Effector memory CD4-positive, alpha-beta T cell (primary cell): ENCODE measurements at regions not wholly inside any gene's neighbourhood (a gene's known extent, or its start where the extent isn't known, plus 50 kb on each side); places are given as distances from the start of the nearest gene placed in this dataset.

Experiments used
- DNase-seq, 3 donors: peaks; one replicate each; pipeline ENCODE4 v3.0.0-alpha.2; 2020
- H3K27ac ChIP-seq: 2 replicates; pipeline ENCODE4 v1.7.0; 2013; ENCODE audit warnings: mild to moderate bottlenecking, low read length, moderate library complexity; ENCODE audit not compliant: insufficient read depth, poor library complexity, severe bottlenecking
- H3K27me3 ChIP-seq: replicated peaks from 2 replicates; pipeline ENCODE4 v1.7.0; 2013; ENCODE audit warnings: mild to moderate bottlenecking, low read length; ENCODE audit not compliant: insufficient read depth, control insufficient read depth, poor library complexity, severe bottlenecking
- H3K36me3 ChIP-seq: 2 replicates; pipeline ENCODE4 v1.7.0; 2013; ENCODE audit warnings: mild to moderate bottlenecking, low read length, moderate library complexity; ENCODE audit not compliant: control insufficient read depth, insufficient read depth
- H3K4me1 ChIP-seq: 2 replicates; pipeline ENCODE4 v1.7.0; 2013; ENCODE audit warnings: low read length, mild to moderate bottlenecking; ENCODE audit not compliant: control insufficient read depth, insufficient read depth, poor library complexity, severe bottlenecking
- H3K4me3 ChIP-seq: 2 replicates; pipeline ENCODE4 v1.7.0; 2013; ENCODE audit warnings: low read length, low read depth, mild to moderate bottlenecking; ENCODE audit not compliant: insufficient read depth, poor library complexity, severe bottlenecking
- H3K9me3 ChIP-seq: 2 replicates; pipeline ENCODE4 v1.7.0; 2013; ENCODE audit warnings: mild to moderate bottlenecking, low read length, moderate library complexity; ENCODE audit not compliant: control insufficient read depth

GRCh38 chr12:19002216-19002615 is 127.3 kb upstream of the PLEKHA5 start:
- no peak for DNase-seq
- no peaks in the 10 kb centered on the region for H3K4me1 ChIP-seq
- no peak overlapping the region for H3K4me3 ChIP-seq
- H3K27ac ChIP-seq: no peak overlapping the region
- no peaks in the 10 kb centered on the region for H3K36me3 ChIP-seq
- H3K9me3 ChIP-seq: no peaks in the 10 kb centered on the region
- H3K27me3 ChIP-seq: no peaks in the 10 kb centered on the region

DNA sequence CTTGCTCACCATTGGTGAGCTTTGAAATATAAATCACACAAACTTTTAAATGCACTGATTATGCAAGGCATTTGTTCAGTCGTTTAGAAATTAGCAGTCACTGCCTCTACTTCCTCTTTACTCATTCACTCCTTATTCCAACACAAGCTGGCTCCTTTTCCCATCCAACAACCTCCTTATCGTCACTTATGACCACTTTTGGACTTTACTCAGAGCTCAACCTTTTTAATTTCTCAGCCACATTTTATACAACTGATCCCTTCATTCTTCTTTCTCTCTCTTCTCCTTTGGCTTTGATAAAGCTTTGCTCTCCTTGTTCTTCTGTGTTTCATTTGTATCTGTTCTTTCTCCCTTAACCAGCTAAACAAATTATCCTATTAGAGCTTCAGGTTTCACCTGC is 126.4 kb upstream of the PLEKHA5 start:
- H3K4me1 ChIP-seq: no peaks in the 10 kb centered on the region
- H3K36me3 ChIP-seq: no peaks in the 10 kb centered on the region
- DNase-seq: no peak
- no peaks in the 10 kb centered on the region for H3K9me3 ChIP-seq
- no peak overlapping the region for H3K27ac ChIP-seq
- no peaks in the 10 kb centered on the region for H3K27me3 ChIP-seq
- no peak overlapping the region for H3K4me3 ChIP-seq

DNA sequence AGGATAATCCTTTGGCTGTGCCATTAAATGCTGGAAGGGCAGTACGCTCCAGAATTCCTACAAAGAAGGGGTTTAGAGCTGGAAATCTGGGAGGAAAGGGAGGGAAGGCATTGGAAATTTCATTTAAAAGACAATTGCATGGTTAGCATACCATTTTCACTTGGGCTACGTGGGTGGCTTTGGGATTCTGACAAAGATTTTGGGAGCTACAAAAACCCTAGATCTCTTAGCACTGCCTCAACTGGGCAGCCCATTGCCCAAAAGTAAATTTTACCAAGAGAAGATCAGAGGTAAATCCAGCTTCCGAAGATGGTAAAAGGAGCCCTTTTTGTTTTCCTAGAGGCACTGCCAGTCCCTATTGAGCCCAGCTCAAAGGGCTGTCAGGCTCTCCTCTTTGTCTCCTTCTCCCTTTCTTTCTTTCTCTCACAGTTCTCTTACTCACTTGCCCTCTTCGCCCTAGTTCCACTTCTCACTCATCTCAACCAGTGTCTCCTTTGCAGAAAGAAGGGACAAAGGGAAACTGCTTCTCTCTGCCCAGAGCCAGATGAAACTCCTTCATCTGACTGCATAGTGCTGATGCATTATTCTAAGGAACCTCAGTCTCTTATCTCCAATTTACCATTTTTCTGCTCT is 125.4 kb upstream of the PLEKHA5 start:
- Histone ChIP-seq H3K9me3 (no peaks in the 10 kb centered on the region), H3K27me3 (no peaks in the 10 kb centered on the region), H3K27ac (no peak overlapping the region), H3K4me3 (no peak overlapping the region), H3K36me3 (no peaks in the 10 kb centered on the region), H3K4me1 (no peaks in the 10 kb centered on the region)
- DNase-seq: no peak

DNA sequence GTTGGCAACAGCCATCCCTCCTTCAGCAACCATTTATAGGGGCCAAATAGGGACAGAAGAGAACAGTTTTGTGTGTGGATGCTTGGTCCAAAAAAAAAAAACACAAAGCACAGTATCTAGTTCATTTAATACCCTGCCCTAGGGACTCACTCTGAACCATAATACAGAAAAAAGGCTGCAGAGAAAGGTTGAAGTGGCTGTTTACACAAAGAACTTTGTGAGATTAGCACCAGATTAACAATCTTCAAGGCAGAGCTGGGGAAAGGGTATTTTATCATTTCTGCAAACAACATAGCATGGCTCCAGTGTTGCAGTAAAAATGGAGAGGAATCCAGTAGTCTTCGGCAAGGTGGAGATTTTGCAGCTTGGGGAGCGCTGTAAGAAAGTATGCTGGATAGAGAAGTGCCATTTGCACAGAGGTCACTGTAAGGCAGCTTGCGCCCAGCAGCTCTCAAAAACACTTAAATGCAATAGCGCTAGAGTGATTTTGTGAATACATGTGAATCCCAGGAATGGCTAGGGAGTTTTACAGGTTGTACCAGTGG is 124.2 kb upstream of the PLEKHA5 start:
- Histone ChIP-seq H3K27me3 (no peaks in the 10 kb centered on the region), H3K4me3 (no peak overlapping the region), H3K4me1 (no peaks in the 10 kb centered on the region), H3K9me3 (no peaks in the 10 kb centered on the region), H3K36me3 (no peaks in the 10 kb centered on the region), H3K27ac (no peak overlapping the region)
- DNase-seq: no peak

- Histone ChIP-seq H3K36me3 (no peaks in the 10 kb centered on the region), H3K27me3 (no peaks in the 10 kb centered on the region), H3K4me3 (no peak overlapping the region), H3K9me3 (no peaks in the 10 kb centered on the region), H3K4me1 (no peaks in the 10 kb centered on the region), H3K27ac (no peak overlapping the region)
- no peak for DNase-seq
Measured at GRCh38 chr12:19006626-19007137, 122.9 kb upstream of the PLEKHA5 start.

GRCh38 chr12:19008102-19008501 is 121.4 kb upstream of the PLEKHA5 start:
- no peaks in the 10 kb centered on the region for H3K4me1 ChIP-seq
- H3K27me3 ChIP-seq: no peaks in the 10 kb centered on the region
- H3K36me3 ChIP-seq: no peaks in the 10 kb centered on the region
- no peak overlapping the region for H3K4me3 ChIP-seq
- no peak for DNase-seq
- H3K27ac ChIP-seq: no peak overlapping the region
- H3K9me3 ChIP-seq: no peaks in the 10 kb centered on the region

DNA sequence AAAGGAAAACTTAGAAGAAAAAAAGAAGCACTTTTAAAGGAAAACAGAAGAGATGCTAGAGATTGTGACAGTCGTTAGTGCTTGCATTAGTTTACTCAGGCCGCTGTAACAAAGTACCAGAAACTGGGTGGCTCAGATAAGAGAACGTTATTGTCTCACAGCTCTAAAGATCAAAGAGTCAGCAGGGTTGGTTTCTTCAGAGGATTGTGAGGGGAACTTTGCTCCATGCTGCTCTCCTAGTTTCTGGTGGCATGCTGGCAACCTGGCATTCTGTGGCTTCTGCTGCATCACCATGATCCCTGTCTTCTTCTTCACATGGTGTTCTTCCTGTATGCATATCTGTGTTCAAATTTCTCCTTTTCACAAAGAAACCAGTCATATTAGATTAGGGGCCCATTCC is 119.4 kb upstream of the PLEKHA5 start:
- H3K27ac ChIP-seq: no peak overlapping the region
- H3K4me1 ChIP-seq: no peaks in the 10 kb centered on the region
- DNase-seq: no peak
- no peaks in the 10 kb centered on the region for H3K9me3 ChIP-seq
- no peak overlapping the region for H3K4me3 ChIP-seq
- no peaks in the 10 kb centered on the region for H3K27me3 ChIP-seq
- no peaks in the 10 kb centered on the region for H3K36me3 ChIP-seq

GRCh38 chr12:19010726-19011125 is 118.8 kb upstream of the PLEKHA5 start:
- H3K27ac ChIP-seq: no peak overlapping the region
- no peak for DNase-seq
- H3K36me3 ChIP-seq: no peaks in the 10 kb centered on the region
- no peak overlapping the region for H3K4me3 ChIP-seq
- no peaks in the 10 kb centered on the region for H3K4me1 ChIP-seq
- H3K9me3 ChIP-seq: no peaks in the 10 kb centered on the region
- no peaks in the 10 kb centered on the region for H3K27me3 ChIP-seq

GRCh38 chr12:19012965-19013364 is 116.6 kb upstream of the PLEKHA5 start:
- H3K4me1 ChIP-seq: no peaks in the 10 kb centered on the region
- no peak overlapping the region for H3K4me3 ChIP-seq
- H3K9me3 ChIP-seq: no peaks in the 10 kb centered on the region
- no peaks in the 10 kb centered on the region for H3K36me3 ChIP-seq
- H3K27me3 ChIP-seq: no peaks in the 10 kb centered on the region
- DNase-seq: no peak
- no peak overlapping the region for H3K27ac ChIP-seq

GRCh38 chr12:19014240-19014639 is 115.3 kb upstream of the PLEKHA5 start:
- no peaks in the 10 kb centered on the region for H3K9me3 ChIP-seq
- H3K36me3 ChIP-seq: no peaks in the 10 kb centered on the region
- no peak for DNase-seq
- no peak overlapping the region for H3K4me3 ChIP-seq
- H3K27ac ChIP-seq: no peak overlapping the region
- no peaks in the 10 kb centered on the region for H3K27me3 ChIP-seq
- no peaks in the 10 kb centered on the region for H3K4me1 ChIP-seq
